ENCODE measurements at regions not wholly inside any gene's neighbourhood (a gene's known extent, or its start where the extent isn't known, plus 50 kb on each side); places are given as distances from the start of the nearest gene placed in this dataset.
"Not testable (repeated sequence)": the region's sequence is repeated elsewhere in the genome, so short reads cannot be mapped to it uniquely, and the experiment has no call there.

GRCh38 chr15:96974761-96975160 lies 644.3 kb downstream of the NR2F2 start:
- no peak for DNase-seq (ENCODE audit: low read depth in 2 of 2, low spot score in 1 of 2)

- DNase-seq (ENCODE audit: low read depth in 2 of 2, low spot score in 1 of 2), result no peak
Measured at GRCh38 chr15:96977886-96978285, 647.4 kb downstream of the NR2F2 start.

GRCh38 chr15:96978937-96979473 lies 648.5 kb downstream of the NR2F2 start:
- no peak for DNase-seq (ENCODE audit: low read depth in 2 of 2, low spot score in 1 of 2)

- DNase-seq (ENCODE audit: low read depth in 2 of 2, low spot score in 1 of 2), result not testable (repeated sequence)
Measured at GRCh38 chr15:96984121-96984671, 653.7 kb downstream of the NR2F2 start.

- no peak for DNase-seq (ENCODE audit: low read depth in 2 of 2, low spot score in 1 of 2)
Measured at GRCh38 chr15:96992817-96993216, 662.3 kb downstream of the NR2F2 start.

- no peak for DNase-seq (ENCODE audit: low read depth in 2 of 2, low spot score in 1 of 2)
Measured at GRCh38 chr15:96997538-96997937, 667.0 kb downstream of the NR2F2 start.

GRCh38 chr15:97009031-97009431 lies 678.5 kb downstream of the NR2F2 start:
- no peak for DNase-seq (ENCODE audit: low read depth in 2 of 2, low spot score in 1 of 2)

- no peak for DNase-seq (ENCODE audit: low read depth in 2 of 2, low spot score in 1 of 2)
Measured at GRCh38 chr15:97012986-97013385, 682.5 kb downstream of the NR2F2 start.

GRCh38 chr15:97013491-97013890 lies 683.0 kb downstream of the NR2F2 start:
- no peak for DNase-seq (ENCODE audit: low read depth in 2 of 2, low spot score in 1 of 2)

- no peak for DNase-seq (ENCODE audit: low read depth in 2 of 2, low spot score in 1 of 2)
Measured at GRCh38 chr15:97014001-97014400, 683.5 kb downstream of the NR2F2 start.

- DNase-seq (ENCODE audit: low read depth in 2 of 2, low spot score in 1 of 2), result no peak
Measured at GRCh38 chr15:97023488-97023844, 693.0 kb downstream of the NR2F2 start.

- no peak for DNase-seq (ENCODE audit: low read depth in 2 of 2, low spot score in 1 of 2)
Measured at GRCh38 chr15:97026781-97027180, 696.3 kb downstream of the NR2F2 start.

GRCh38 chr15:97027772-97028171 lies 697.3 kb downstream of the NR2F2 start:
- no peak for DNase-seq (ENCODE audit: low read depth in 2 of 2, low spot score in 1 of 2)

GRCh38 chr15:97030251-97030650 lies 699.8 kb downstream of the NR2F2 start:
- DNase-seq (ENCODE audit: low read depth in 2 of 2, low spot score in 1 of 2), result no peak

- no peak for DNase-seq (ENCODE audit: low read depth in 2 of 2, low spot score in 1 of 2)
Measured at GRCh38 chr15:97036301-97036700, 705.8 kb downstream of the NR2F2 start.

- no peak for DNase-seq (ENCODE audit: low read depth in 2 of 2, low spot score in 1 of 2)
Measured at GRCh38 chr15:97037080-97037479, 706.6 kb downstream of the NR2F2 start.

GRCh38 chr15:97045666-97046421 lies 715.3 kb downstream of the NR2F2 start:
- DNase-seq (ENCODE audit: low read depth in 2 of 2, low spot score in 1 of 2), result no peak

- no peak for DNase-seq (ENCODE audit: low read depth in 2 of 2, low spot score in 1 of 2)
Measured at GRCh38 chr15:97052513-97052912, 722.0 kb downstream of the NR2F2 start.

- DNase-seq (ENCODE audit: low read depth in 2 of 2, low spot score in 1 of 2), result no peak
Measured at GRCh38 chr15:97053635-97054034, 723.1 kb downstream of the NR2F2 start.

- DNase-seq (ENCODE audit: low read depth in 2 of 2, low spot score in 1 of 2), result no peak
Measured at GRCh38 chr15:97057503-97057902, 727.0 kb downstream of the NR2F2 start.

GRCh38 chr15:97059281-97059680 lies 728.8 kb downstream of the NR2F2 start:
- DNase-seq (ENCODE audit: low read depth in 2 of 2, low spot score in 1 of 2), result no peak

- no peak for DNase-seq (ENCODE audit: low read depth in 2 of 2, low spot score in 1 of 2)
Measured at GRCh38 chr15:97061392-97061791, 730.9 kb downstream of the NR2F2 start.

GRCh38 chr15:97071668-97072067 lies 741.2 kb downstream of the NR2F2 start:
- no peak for DNase-seq (ENCODE audit: low read depth in 2 of 2, low spot score in 1 of 2)
